ENCODE measurements at regions not wholly inside any gene's neighbourhood (a gene's known extent, or its start where the extent isn't known, plus 50 kb on each side); places are given as distances from the start of the nearest gene placed in this dataset.

- in situ Hi-C loops (cut with HindIII; ENCODE audit: low pct_unique_long_range_greater_than_20kb, low sequenced_read_pairs) = no loop called here
- intact Hi-C loops (cut with micrococcal nuclease; ENCODE audit: unreplicated experiment) = no loop called here
- POLR2A ChIA-PET = no interaction called here
Observed at GRCh38 chr6:4512051-4512471, 264.1 kb upstream of the CDYL start.

GRCh38 chr6:4511641-4512020, 264.6 kb upstream of the CDYL start:
- Histone ChIP-seq H3K36me3 (ENCODE audit: control insufficient read depth, insufficient read depth, low read length) (no peaks in the 10 kb centered on the region), H3K27me3 (ENCODE audit: control insufficient read depth, insufficient read depth, low read length) (no peaks in the 10 kb centered on the region), H3K9me3 (ENCODE audit: control insufficient read depth, insufficient read depth, low read depth, low read length) (no peaks in the 10 kb centered on the region), H3K4me3 (ENCODE audit: low read depth in 2 of 2, low read length in 2 of 2) (no peak overlapping the region), H3K27ac (ENCODE audit: low read length) (no peak overlapping the region), H3K4me1 (ENCODE audit: control insufficient read depth, insufficient read depth, low read length) (no peaks in the 10 kb centered on the region)
- in situ Hi-C loops (cut with HindIII; ENCODE audit: low pct_unique_long_range_greater_than_20kb, low sequenced_read_pairs) = no loop called here
- TF ChIP-seq REST (IDR thresholded peaks at IDR 0.05; ENCODE audit: insufficient read depth in 1 of 2, low read depth in 2 of 2, low read length in 1 of 2) = no peak
- no peak for TF ChIP-seq TCF7L2 (IDR thresholded peaks at IDR 0.05; ENCODE audit: low read depth, low read length)
- TF ChIP-seq CTCF (IDR thresholded peaks at IDR 0.05) = no peak
- no peak for TF ChIP-seq SIN3A (IDR thresholded peaks at IDR 0.05; ENCODE audit: borderline replicate concordance, insufficient read depth, low read depth, low read length)
- no peak for TF ChIP-seq POLR2AphosphoS5 (IDR thresholded peaks at IDR 0.05; ENCODE audit: low read depth, low read length)
- POLR2A ChIA-PET = no interaction called here
- no peak for DNase-seq (ENCODE audit: low read depth, low spot score)
- no peak for ATAC-seq
- no TSS peak for BruUV-seq (replicated peaks)
- intact Hi-C loops (cut with micrococcal nuclease; ENCODE audit: unreplicated experiment) = no loop called here
- CTCF ChIA-PET = no interaction called here

More at GRCh38 chr6:4512051-4512471, 264.1 kb upstream of the CDYL start:
- Histone ChIP-seq H3K4me1 (ENCODE audit: control insufficient read depth, insufficient read depth, low read length) (no peaks in the 10 kb centered on the region), H3K36me3 (ENCODE audit: control insufficient read depth, insufficient read depth, low read length) (no peaks in the 10 kb centered on the region), H3K4me3 (ENCODE audit: low read depth in 2 of 2, low read length in 2 of 2) (no peak overlapping the region), H3K9me3 (ENCODE audit: control insufficient read depth, insufficient read depth, low read depth, low read length) (no peaks in the 10 kb centered on the region), H3K27me3 (ENCODE audit: control insufficient read depth, insufficient read depth, low read length) (no peaks in the 10 kb centered on the region), H3K27ac (ENCODE audit: low read length) (no peak overlapping the region)
- CTCF ChIA-PET = no interaction called here
- no TSS peak for BruUV-seq (replicated peaks)
- DNase-seq (ENCODE audit: low read depth, low spot score) = no peak
- no peak for ATAC-seq
- no peak for TF ChIP-seq REST (IDR thresholded peaks at IDR 0.05; ENCODE audit: insufficient read depth in 1 of 2, low read depth in 2 of 2, low read length in 1 of 2)

Measured in Panc1 (cell line).